DOHH2 (cell line): ENCODE measurements at regions not wholly inside any gene's neighbourhood (a gene's known extent, or its start where the extent isn't known, plus 50 kb on each side); places are given as distances from the start of the nearest gene placed in this dataset.

Experiments used
- H3F3A ChIP-seq: fragments of 200-600 bp; sonication (generic), shearing (Covaris generic); 2 replicates; pipeline ENCODE4 v1.6.0; 2016; ENCODE audit warnings: antibody characterized with exemption, mild to moderate bottlenecking; ENCODE audit not compliant: control insufficient read depth, insufficient read depth
- H3K27ac ChIP-seq: fragments of 200-600 bp; sonication (generic); 2 replicates; pipeline ENCODE4 v1.5.1; 2014; ENCODE audit warnings: low read depth, mild to moderate bottlenecking, low read length, moderate library complexity
- H3K27me3 ChIP-seq: fragments of 200-600 bp; sonication (generic); 2 replicates; pipeline ENCODE4 v1.6.1; 2014; ENCODE audit warnings: mild to moderate bottlenecking, low read length, mixed read lengths; ENCODE audit not compliant: control insufficient read depth
- H3K36me3 ChIP-seq: fragments of 200-600 bp; sonication (generic); 2 replicates; pipeline ENCODE4 v1.6.1; 2014; ENCODE audit warnings: mild to moderate bottlenecking, low read length, moderate library complexity, mixed read lengths; ENCODE audit not compliant: control insufficient read depth
- H3K4me1 ChIP-seq: fragments of 200-600 bp; sonication (generic); 2 replicates; pipeline ENCODE4 v1.6.1; 2014; ENCODE audit warnings: mild to moderate bottlenecking, low read length, mixed read lengths; ENCODE audit not compliant: control insufficient read depth
- H3K4me2 ChIP-seq: fragments of 200-600 bp; sonication (generic); 2 replicates; pipeline ENCODE4 v1.6.0; 2014; ENCODE audit warnings: mild to moderate bottlenecking, low read length, moderate library complexity
- H3K4me3 ChIP-seq: fragments of 200-600 bp; sonication (generic); 2 replicates; pipeline ENCODE4 v1.5.1; 2014; ENCODE audit warnings: mild to moderate bottlenecking, low read length, mixed read lengths
- H3K79me2 ChIP-seq: fragments of 200-600 bp; sonication (generic); 2 replicates; pipeline ENCODE4 v1.6.1; 2014; ENCODE audit warnings: mild to moderate bottlenecking, low read length, mixed read lengths; ENCODE audit not compliant: control insufficient read depth
- H3K9me2 ChIP-seq: fragments of 200-600 bp; sonication (generic); replicated peaks from 2 replicates; pipeline ENCODE4 v1.6.1; 2014; ENCODE audit warnings: mild to moderate bottlenecking, low read length, mixed read lengths; ENCODE audit not compliant: control insufficient read depth
- H3K9me3 ChIP-seq: fragments of 200-600 bp; sonication (generic); 2 replicates; pipeline ENCODE4 v1.6.1; 2014; ENCODE audit warnings: antibody characterized with exemption, low read length, mixed read lengths; ENCODE audit not compliant: control insufficient read depth, insufficient read depth
- H4K20me1 ChIP-seq: fragments of 200-600 bp; sonication (generic); 2 replicates; pipeline ENCODE4 v1.6.0; 2014; ENCODE audit warnings: low read depth, mild to moderate bottlenecking, antibody characterized with exemption, low read length, moderate library complexity; ENCODE audit not compliant: control insufficient read depth, insufficient read depth
- CTCF ChIP-seq: fragments of 200-600 bp; sonication (generic); IDR thresholded peaks from one replicate; pipeline ENCODE4 v1.5.1; 2014; ENCODE audit warnings: antibody characterized with exemption, mild to moderate bottlenecking, low read depth, low read length; ENCODE audit not compliant: poor library complexity, severe bottlenecking
- EZH2phosphoT487 ChIP-seq: fragments of 200-600 bp; sonication (generic); IDR thresholded peaks from 2 replicates; pipeline ENCODE4 v1.6.1; 2017; ENCODE audit warnings: borderline replicate concordance, mild to moderate bottlenecking, antibody characterized with exemption, low read length, moderate library complexity, mixed read lengths

GRCh38 chr17:33970279-33970678, 284.8 kb upstream of the CCL2 start:
- Histone ChIP-seq H3K4me1 (no peaks in the 10 kb centered on the region), H3K79me2 (no peaks in the 10 kb centered on the region)

GRCh38 chr17:33972763-33973162, 282.3 kb upstream of the CCL2 start:
- TF ChIP-seq EZH2phosphoT487 (no peak), CTCF (no peak)
- no peak overlapping the region for H3K4me2 ChIP-seq

More at GRCh38 chr17:33970279-33970678, 284.8 kb upstream of the CCL2 start:
- Histone ChIP-seq H3K27ac (no peak overlapping the region), H3K27me3 (no peaks in the 10 kb centered on the region), H3K36me3 (no peaks in the 10 kb centered on the region), H3K9me2 (no peaks in the 10 kb centered on the region), H4K20me1 (no peaks in the 10 kb centered on the region), H3K4me2 (no peak overlapping the region), H3K4me3 (no peak overlapping the region), H3F3A (no peaks in the 10 kb centered on the region), H3K9me3 (no peaks in the 10 kb centered on the region)
- TF ChIP-seq EZH2phosphoT487 (no peak), CTCF (no peak)

GRCh38 chr17:33973491-33973890, 281.6 kb upstream of the CCL2 start:
- Histone ChIP-seq H3K27ac (no peak overlapping the region), H3K9me3 (no peaks in the 10 kb centered on the region; the same call in 1 of the 2 replicates)
- TF ChIP-seq EZH2phosphoT487 (no peak), CTCF (no peak)

More at GRCh38 chr17:33972763-33973162, 282.3 kb upstream of the CCL2 start:
- no peak overlapping the region for H3K4me3 ChIP-seq
- H4K20me1 ChIP-seq: no peaks in the 10 kb centered on the region
- no peaks in the 10 kb centered on the region for H3K4me1 ChIP-seq
- no peaks in the 10 kb centered on the region; the same call in 1 of the 2 replicates for H3K9me3 ChIP-seq
- no peaks in the 10 kb centered on the region for H3K27me3 ChIP-seq
- H3K9me2 ChIP-seq: no peaks in the 10 kb centered on the region
- H3K36me3 ChIP-seq: no peaks in the 10 kb centered on the region
- no peak overlapping the region for H3K27ac ChIP-seq
- no peaks in the 10 kb centered on the region for H3K79me2 ChIP-seq
- no peaks in the 10 kb centered on the region for H3F3A ChIP-seq

More at GRCh38 chr17:33973491-33973890, 281.6 kb upstream of the CCL2 start:
- Histone ChIP-seq H3K4me1 (no peaks in the 10 kb centered on the region), H3K4me2 (no peak overlapping the region), H3K36me3 (no peaks in the 10 kb centered on the region), H3K4me3 (no peak overlapping the region), H4K20me1 (no peaks in the 10 kb centered on the region), H3F3A (no peaks in the 10 kb centered on the region), H3K79me2 (no peaks in the 10 kb centered on the region), H3K9me2 (no peaks in the 10 kb centered on the region), H3K27me3 (no peaks in the 10 kb centered on the region)
